K562 (cell line): ENCODE measurements at regions not wholly inside any gene's neighbourhood (a gene's known extent, or its start where the extent isn't known, plus 50 kb on each side); places are given as distances from the start of the nearest gene placed in this dataset.

Experiments
- ARHGAP35 ChIP-seq: fragments of 450-650 bp; IDR thresholded peaks from 2 replicates; pipeline ENCODE4 v1.6.1; 2018; ENCODE audit not compliant: partially characterized antibody
- BRCA1 ChIP-seq, 2 experiments: fragments of 450-650 bp in 1 of 2; sonication (generic) in 1 of 2; formaldehyde crosslinking in 1 of 2; IDR thresholded peaks; 2 replicates each; pipeline versions ENCODE4 v1.5.0 to v1.6.1; 2017 to 2020; ENCODE audit warnings: mild to moderate bottlenecking in 1 of 2, missing genetic modification reagents in 1 of 2
- CSDE1 ChIP-seq, 2 experiments: fragments of 450-650 bp; IDR thresholded peaks; 2 replicates each; pipeline ENCODE4 v1.6.1; 2016; ENCODE audit warnings: mild to moderate bottlenecking in 1 of 2
- LARP7 ChIP-seq: fragments of 450-650 bp; IDR thresholded peaks from 2 replicates; pipeline ENCODE4 v1.6.1; 2016
- MAFG ChIP-seq: fragments of 450-650 bp; conservative IDR thresholded peaks from 2 replicates; pipeline ENCODE4 v1.6.1; 2016; ENCODE audit warnings: missing genetic modification characterization, missing compliant biosample characterization
- PHF20 ChIP-seq: fragments of 450-650 bp; IDR thresholded peaks from 2 replicates; pipeline ENCODE4 v1.6.1; 2018; ENCODE audit not compliant: partially characterized antibody
- POU5F1 ChIP-seq: fragments of 150-350 bp; IDR thresholded peaks from 2 replicates; pipeline ENCODE4 v1.6.1; 2014; ENCODE audit warnings: borderline replicate concordance, low read length, low read depth, mild to moderate bottlenecking; ENCODE audit not compliant: partially characterized antibody
- TRIM24 ChIP-seq, 2 experiments: fragments of 450-650 bp; IDR thresholded peaks; 2 replicates each; pipeline ENCODE4 v1.6.1; 2016
- ZBTB7A ChIP-seq: IDR thresholded peaks from 2 replicates; pipeline ENCODE4 v1.6.1; 2011; ENCODE audit warnings: low read depth, mild to moderate bottlenecking, low read length, moderate library complexity, borderline replicate concordance; ENCODE audit not compliant: control insufficient read depth
- ZNF785 ChIP-seq: fragments of 250-450 bp; sonication (Bioruptor Pico); IDR thresholded peaks from 2 replicates; pipeline ENCODE4 v1.4.0; 2020; ENCODE audit warnings: mild to moderate bottlenecking
- TF ChIP-seq, protein P1 (sequence below): sonication (generic); formaldehyde crosslinking; IDR thresholded peaks from 2 replicates; pipeline ENCODE4 v1.9.0; 2022; ENCODE audit warnings: mild to moderate bottlenecking, missing genetic modification reagents
- TF ChIP-seq, protein P2 (sequence below): fragments of 250-450 bp; sonication (Bioruptor Pico); IDR thresholded peaks from 2 replicates; pipeline ENCODE4 v1.9.0; 2021; ENCODE audit warnings: mild to moderate bottlenecking

- TF ChIP-seq ZBTB7A (no peak), PHF20 (no peak), BRCA1 (IDR thresholded peaks at IDR 0.05) (no peak), BRCA1 (CRISPR knock-in tag; IDR thresholded peaks at IDR 0.05) (no peak), MAFG (no peak), ZNF785 (CRISPR knock-in tag) (no peak), ARHGAP35 (no peak), TRIM24 (IDR thresholded peaks at IDR 0.05) (no peak), CSDE1 (IDR thresholded peaks at IDR 0.05) (no peak), POU5F1 (no peak), LARP7 (no peak)
- TF ChIP-seq, protein P1, sequence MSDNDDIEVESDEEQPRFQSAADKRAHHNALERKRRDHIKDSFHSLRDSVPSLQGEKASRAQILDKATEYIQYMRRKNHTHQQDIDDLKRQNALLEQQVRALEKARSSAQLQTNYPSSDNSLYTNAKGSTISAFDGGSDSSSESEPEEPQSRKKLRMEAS, result no peak
- TF ChIP-seq, protein P2, sequence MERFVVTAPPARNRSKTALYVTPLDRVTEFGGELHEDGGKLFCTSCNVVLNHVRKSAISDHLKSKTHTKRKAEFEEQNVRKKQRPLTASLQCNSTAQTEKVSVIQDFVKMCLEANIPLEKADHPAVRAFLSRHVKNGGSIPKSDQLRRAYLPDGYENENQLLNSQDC (CRISPR knock-in tag), result no peak
Measured at GRCh38 chr3:10708216-10708893, 107.7 kb upstream of the SLC6A11 start.
